ENCODE measurements at regions not wholly inside any gene's neighbourhood (a gene's known extent, or its start where the extent isn't known, plus 50 kb on each side); places are given as distances from the start of the nearest gene placed in this dataset.

DNA sequence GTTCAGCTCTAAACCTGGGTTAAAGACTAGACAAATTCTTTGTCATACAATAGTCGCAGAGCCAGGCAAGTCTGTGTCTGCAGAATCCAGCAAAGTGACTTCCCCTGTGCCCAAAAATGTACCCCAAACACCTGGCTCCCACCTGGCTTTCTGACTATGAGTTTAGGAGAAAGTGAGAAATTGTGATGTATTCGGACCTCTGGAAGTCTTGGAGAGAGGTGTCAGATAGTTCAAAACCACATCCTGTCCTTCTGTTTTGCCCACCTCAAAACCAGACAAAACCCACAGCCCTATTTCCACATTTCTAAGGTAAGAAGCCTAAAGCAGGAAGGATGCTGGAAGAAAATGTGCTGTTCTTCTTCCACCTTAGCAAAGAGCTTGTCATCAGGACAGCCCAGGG, 63.8 kb upstream of the CLMP start:
- no peak for TF ChIP-seq POLR2AphosphoS5 (IDR thresholded peaks at IDR 0.05; ENCODE audit: low read depth, low read length)
- no peak for TF ChIP-seq FOXP2 (optimal IDR thresholded peaks at IDR 0.05; ENCODE audit: borderline replicate concordance, extremely low read depth, extremely low read length, insufficient read depth)
- no peak for TF ChIP-seq TAF1 (IDR thresholded peaks at IDR 0.05; ENCODE audit: borderline replicate concordance, insufficient read depth, low read length)
- TF ChIP-seq, protein P1, sequence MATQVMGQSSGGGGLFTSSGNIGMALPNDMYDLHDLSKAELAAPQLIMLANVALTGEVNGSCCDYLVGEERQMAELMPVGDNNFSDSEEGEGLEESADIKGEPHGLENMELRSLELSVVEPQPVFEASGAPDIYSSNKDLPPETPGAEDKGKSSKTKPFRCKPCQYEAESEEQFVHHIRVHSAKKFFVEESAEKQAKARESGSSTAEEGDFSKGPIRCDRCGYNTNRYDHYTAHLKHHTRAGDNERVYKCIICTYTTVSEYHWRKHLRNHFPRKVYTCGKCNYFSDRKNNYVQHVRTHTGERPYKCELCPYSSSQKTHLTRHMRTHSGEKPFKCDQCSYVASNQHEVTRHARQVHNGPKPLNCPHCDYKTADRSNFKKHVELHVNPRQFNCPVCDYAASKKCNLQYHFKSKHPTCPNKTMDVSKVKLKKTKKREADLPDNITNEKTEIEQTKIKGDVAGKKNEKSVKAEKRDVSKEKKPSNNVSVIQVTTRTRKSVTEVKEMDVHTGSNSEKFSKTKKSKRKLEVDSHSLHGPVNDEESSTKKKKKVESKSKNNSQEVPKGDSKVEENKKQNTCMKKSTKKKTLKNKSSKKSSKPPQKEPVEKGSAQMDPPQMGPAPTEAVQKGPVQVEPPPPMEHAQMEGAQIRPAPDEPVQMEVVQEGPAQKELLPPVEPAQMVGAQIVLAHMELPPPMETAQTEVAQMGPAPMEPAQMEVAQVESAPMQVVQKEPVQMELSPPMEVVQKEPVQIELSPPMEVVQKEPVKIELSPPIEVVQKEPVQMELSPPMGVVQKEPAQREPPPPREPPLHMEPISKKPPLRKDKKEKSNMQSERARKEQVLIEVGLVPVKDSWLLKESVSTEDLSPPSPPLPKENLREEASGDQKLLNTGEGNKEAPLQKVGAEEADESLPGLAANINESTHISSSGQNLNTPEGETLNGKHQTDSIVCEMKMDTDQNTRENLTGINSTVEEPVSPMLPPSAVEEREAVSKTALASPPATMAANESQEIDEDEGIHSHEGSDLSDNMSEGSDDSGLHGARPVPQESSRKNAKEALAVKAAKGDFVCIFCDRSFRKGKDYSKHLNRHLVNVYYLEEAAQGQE (IDR thresholded peaks at IDR 0.05; ENCODE audit: insufficient read depth in 1 of 2, low read depth in 2 of 2, low read length in 2 of 2) = no peak
- TF ChIP-seq SIN3A (IDR thresholded peaks at IDR 0.05; ENCODE audit: borderline replicate concordance, insufficient read depth, low read length) = no peak

- TF ChIP-seq SIN3A (IDR thresholded peaks at IDR 0.05; ENCODE audit: borderline replicate concordance, insufficient read depth, low read length) (no peak), FOXP2 (optimal IDR thresholded peaks at IDR 0.05; ENCODE audit: borderline replicate concordance, extremely low read depth, extremely low read length, insufficient read depth) (no peak), POLR2AphosphoS5 (IDR thresholded peaks at IDR 0.05; ENCODE audit: low read depth, low read length) (no peak), TAF1 (IDR thresholded peaks at IDR 0.05; ENCODE audit: borderline replicate concordance, insufficient read depth, low read length) (no peak)
- TF ChIP-seq, protein P1 (IDR thresholded peaks at IDR 0.05; ENCODE audit: insufficient read depth in 1 of 2, low read depth in 2 of 2, low read length in 2 of 2) = no peak
These were observed 62.3 kb upstream of the CLMP start for GRCh38 chr11:123257370-123257769.

GRCh38 chr11:123255909-123256308, 60.9 kb upstream of the CLMP start:
- TF ChIP-seq, protein P1 (IDR thresholded peaks at IDR 0.05; ENCODE audit: insufficient read depth in 1 of 2, low read depth in 2 of 2, low read length in 2 of 2) = no peak
- TF ChIP-seq POLR2AphosphoS5 (IDR thresholded peaks at IDR 0.05; ENCODE audit: low read depth, low read length) (no peak), FOXP2 (optimal IDR thresholded peaks at IDR 0.05; ENCODE audit: borderline replicate concordance, extremely low read depth, extremely low read length, insufficient read depth) (no peak), TAF1 (IDR thresholded peaks at IDR 0.05; ENCODE audit: borderline replicate concordance, insufficient read depth, low read length) (no peak), SIN3A (IDR thresholded peaks at IDR 0.05; ENCODE audit: borderline replicate concordance, insufficient read depth, low read length) (no peak)

GRCh38 chr11:123254357-123254756, 59.3 kb upstream of the CLMP start:
- TF ChIP-seq, protein P1 (IDR thresholded peaks at IDR 0.05; ENCODE audit: insufficient read depth in 1 of 2, low read depth in 2 of 2, low read length in 2 of 2) = no peak
- TF ChIP-seq TAF1 (IDR thresholded peaks at IDR 0.05; ENCODE audit: borderline replicate concordance, insufficient read depth, low read length) (no peak), FOXP2 (optimal IDR thresholded peaks at IDR 0.05; ENCODE audit: borderline replicate concordance, extremely low read depth, extremely low read length, insufficient read depth) (no peak), POLR2AphosphoS5 (IDR thresholded peaks at IDR 0.05; ENCODE audit: low read depth, low read length) (no peak), SIN3A (IDR thresholded peaks at IDR 0.05; ENCODE audit: borderline replicate concordance, insufficient read depth, low read length) (no peak)

GRCh38 chr11:123253911-123254310, 58.9 kb upstream of the CLMP start:
- TF ChIP-seq FOXP2 (optimal IDR thresholded peaks at IDR 0.05; ENCODE audit: borderline replicate concordance, extremely low read depth, extremely low read length, insufficient read depth) (no peak), TAF1 (IDR thresholded peaks at IDR 0.05; ENCODE audit: borderline replicate concordance, insufficient read depth, low read length) (no peak)
- TF ChIP-seq, protein P1 (IDR thresholded peaks at IDR 0.05; ENCODE audit: insufficient read depth in 1 of 2, low read depth in 2 of 2, low read length in 2 of 2) = no peak

Data from PFSK-1 (cell line).